C1 segment of cervical spinal cord (tissue), 14 donors: ENCODE measurements at regions not wholly inside any gene's neighbourhood (a gene's known extent, or its start where the extent isn't known, plus 50 kb on each side); places are given as distances from the start of the nearest gene placed in this dataset.
"Not testable (repeated sequence)": the region's sequence is repeated elsewhere in the genome, so short reads cannot be mapped to it uniquely, and the experiment has no call there.

Experiments
- DNase-seq, 14 donors: peaks; one replicate each; lab custom pipeline; 2025; lab: John Stamatoyannopoulos, UW

GRCh38 chr2:67571785-67572718 lies 174.9 kb downstream of the ETAA1 start:
- DNase-seq = no peak

- no peak for DNase-seq
Measured at GRCh38 chr2:67572721-67573435, 175.7 kb downstream of the ETAA1 start.

GRCh38 chr2:67574230-67574629 lies 177.1 kb downstream of the ETAA1 start:
- DNase-seq = no peak

GRCh38 chr2:67576226-67576625 lies 179.1 kb downstream of the ETAA1 start:
- DNase-seq = no peak

GRCh38 chr2:67576991-67577390 lies 179.9 kb downstream of the ETAA1 start:
- no peak for DNase-seq

- DNase-seq = no peak
Measured at GRCh38 chr2:67579216-67579615, 182.1 kb downstream of the ETAA1 start.

- no peak for DNase-seq
Measured at GRCh38 chr2:67579806-67580205, 182.7 kb downstream of the ETAA1 start.

GRCh38 chr2:67581751-67582150 lies 184.6 kb downstream of the ETAA1 start:
- no peak for DNase-seq

- DNase-seq = no peak
Measured at GRCh38 chr2:67583185-67583584, 186.1 kb downstream of the ETAA1 start.

GRCh38 chr2:67585400-67585799 lies 188.3 kb downstream of the ETAA1 start:
- no peak for DNase-seq

- not testable (repeated sequence) for DNase-seq
Measured at GRCh38 chr2:67589121-67589520, 192.0 kb downstream of the ETAA1 start.

GRCh38 chr2:67594522-67594921 lies 197.4 kb downstream of the ETAA1 start:
- not testable (repeated sequence) for DNase-seq

GRCh38 chr2:67596871-67597270 lies 199.7 kb downstream of the ETAA1 start:
- no peak for DNase-seq

GRCh38 chr2:67599561-67599960 lies 202.4 kb downstream of the ETAA1 start:
- no peak for DNase-seq

GRCh38 chr2:67600222-67600871 lies 203.2 kb downstream of the ETAA1 start:
- no peak for DNase-seq

- no peak for DNase-seq
Measured at GRCh38 chr2:67600946-67601345, 203.8 kb downstream of the ETAA1 start.

- DNase-seq = no peak
Measured at GRCh38 chr2:67604360-67604759, 207.2 kb downstream of the ETAA1 start.

GRCh38 chr2:67612576-67613042 lies 215.5 kb downstream of the ETAA1 start:
- DNase-seq = no peak

- no peak for DNase-seq
Measured at GRCh38 chr2:67613227-67613626, 216.1 kb downstream of the ETAA1 start.

GRCh38 chr2:67614454-67614853 lies 217.3 kb downstream of the ETAA1 start:
- no peak for DNase-seq

- DNase-seq = no peak
Measured at GRCh38 chr2:67616749-67617148, 219.6 kb downstream of the ETAA1 start.

- no peak for DNase-seq
Measured at GRCh38 chr2:67619204-67619603, 222.1 kb downstream of the ETAA1 start.
